ENCODE measurements at regions not wholly inside any gene's neighbourhood (a gene's known extent, or its start where the extent isn't known, plus 50 kb on each side); places are given as distances from the start of the nearest gene placed in this dataset.

GRCh38 chr7:46486256-46487206, 565.5 kb upstream of the IGFBP3 start:
- TF ChIP-seq CTCF (conservative IDR thresholded peaks at IDR 0.05; ENCODE audit: low read length) (no peak), EZH2phosphoT487 (IDR thresholded peaks at IDR 0.05; ENCODE audit: borderline replicate concordance, low read depth, low read length) (no peak)
